Thyroid gland (tissue), 4 donors: ENCODE measurements at regions not wholly inside any gene's neighbourhood (a gene's known extent, or its start where the extent isn't known, plus 50 kb on each side); places are given as distances from the start of the nearest gene placed in this dataset.

Experiments
- DNase-seq, 2 donors: peaks; one replicate each; pipeline ENCODE4 v3.0.0-alpha.2; 2019
- H3K27ac ChIP-seq, 3 donors: fragments of 200-600 bp; sonication (generic); 1 replicate in 2 of 3; 2 replicates in 1 of 3; pipeline ENCODE4 v1.5.1; 2016 to 2019; ENCODE audit warnings: mild to moderate bottlenecking in 1 of 3, moderate library complexity in 1 of 3
- H3K27me3 ChIP-seq: fragments of 200-600 bp; sonication (generic); one replicate; pipeline ENCODE4 v1.5.1; 2019
- H3K36me3 ChIP-seq, 2 donors: fragments of 200-600 bp; sonication (generic); one replicate each; pipeline ENCODE4 v1.5.1; 2016 to 2019
- H3K4me1 ChIP-seq, 2 donors: fragments of 200-600 bp; sonication (generic); one replicate each; pipeline ENCODE4 v1.5.1; 2017 to 2019
- H3K4me3 ChIP-seq, 3 donors: fragments of 200-600 bp; sonication (generic); replicated peaks in 1 of 3; 1 replicate in 2 of 3; 2 replicates in 1 of 3; pipeline ENCODE4 v1.5.1; 2016; ENCODE audit warnings: mild to moderate bottlenecking in 1 of 3
- H3K9me3 ChIP-seq: fragments of 200-600 bp; sonication (generic); one replicate; pipeline ENCODE4 v1.5.1; 2017
- POLR2A ChIP-seq, 2 donors: fragments of 450-650 bp; IDR thresholded peaks; one replicate each; pipeline ENCODE4 v1.6.1; 2017; ENCODE audit warnings: antibody characterized with exemption in 2 of 2, mild to moderate bottlenecking in 2 of 2, moderate library complexity in 1 of 2
- WGBS, 2 donors: methylation state at CpG; one replicate each; pipeline ENCODE4 v1.1.5; 2017; 5-methylcytosine and 5-hydroxymethylcytosine counted together
- intact Hi-C: fragments of 100-400 bp; cut with DNase I; formaldehyde crosslinking; loops from one replicate; pipeline ENCODE4 v1.15.1; 2023
- TF ChIP-seq, protein P1 (sequence below), 6 experiments: fragments of 200-600 bp in 3 of 6; fragments of 450-650 bp in 3 of 6; sonication (generic) in 3 of 6; IDR thresholded peaks; one replicate each; pipeline ENCODE4 v1.5.1; 2016 to 2019; ENCODE audit warnings: antibody characterized with exemption in 6 of 6, mild to moderate bottlenecking in 2 of 6, inconsistent platforms in 1 of 6, moderate library complexity in 1 of 6

DNA sequence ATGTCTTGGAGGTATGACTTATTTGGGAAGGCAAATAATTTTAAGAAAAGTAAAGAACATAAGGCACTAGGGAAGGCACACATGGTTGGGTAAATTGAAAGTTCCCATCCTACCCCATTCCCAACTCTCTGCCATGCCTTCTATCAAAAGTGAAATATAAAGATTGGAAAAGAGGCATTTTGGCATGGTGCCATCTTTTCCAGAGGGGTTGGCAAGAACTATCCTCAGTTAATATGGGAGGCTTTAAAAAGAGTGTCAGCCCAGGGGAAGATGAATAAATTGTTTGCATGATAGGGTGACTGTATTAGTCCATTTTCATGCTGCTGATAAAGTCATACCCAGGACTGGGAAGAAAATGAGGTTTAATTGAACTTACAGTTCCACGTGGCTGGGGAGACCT is 150.8 kb upstream of the BOD1L1 start:
- Histone ChIP-seq H3K9me3 (no peaks in the 10 kb centered on the region), H3K27ac (no peak overlapping the region), H3K4me1 (no peaks in the 10 kb centered on the region), H3K36me3 (no peaks in the 10 kb centered on the region), H3K4me3 (no peak overlapping the region), H3K27me3 (no peaks in the 10 kb centered on the region)
- TF ChIP-seq, protein P1, sequence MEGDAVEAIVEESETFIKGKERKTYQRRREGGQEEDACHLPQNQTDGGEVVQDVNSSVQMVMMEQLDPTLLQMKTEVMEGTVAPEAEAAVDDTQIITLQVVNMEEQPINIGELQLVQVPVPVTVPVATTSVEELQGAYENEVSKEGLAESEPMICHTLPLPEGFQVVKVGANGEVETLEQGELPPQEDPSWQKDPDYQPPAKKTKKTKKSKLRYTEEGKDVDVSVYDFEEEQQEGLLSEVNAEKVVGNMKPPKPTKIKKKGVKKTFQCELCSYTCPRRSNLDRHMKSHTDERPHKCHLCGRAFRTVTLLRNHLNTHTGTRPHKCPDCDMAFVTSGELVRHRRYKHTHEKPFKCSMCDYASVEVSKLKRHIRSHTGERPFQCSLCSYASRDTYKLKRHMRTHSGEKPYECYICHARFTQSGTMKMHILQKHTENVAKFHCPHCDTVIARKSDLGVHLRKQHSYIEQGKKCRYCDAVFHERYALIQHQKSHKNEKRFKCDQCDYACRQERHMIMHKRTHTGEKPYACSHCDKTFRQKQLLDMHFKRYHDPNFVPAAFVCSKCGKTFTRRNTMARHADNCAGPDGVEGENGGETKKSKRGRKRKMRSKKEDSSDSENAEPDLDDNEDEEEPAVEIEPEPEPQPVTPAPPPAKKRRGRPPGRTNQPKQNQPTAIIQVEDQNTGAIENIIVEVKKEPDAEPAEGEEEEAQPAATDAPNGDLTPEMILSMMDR (IDR thresholded peaks at IDR 0.05), result no peak
- no peak for TF ChIP-seq POLR2A (IDR thresholded peaks at IDR 0.05)
- WGBS, 2 donors, result 65 to 77% methylated on average over 1 of the region's 1 CpG
- intact Hi-C loops, result no loop called here
- no peak for DNase-seq

DNA sequence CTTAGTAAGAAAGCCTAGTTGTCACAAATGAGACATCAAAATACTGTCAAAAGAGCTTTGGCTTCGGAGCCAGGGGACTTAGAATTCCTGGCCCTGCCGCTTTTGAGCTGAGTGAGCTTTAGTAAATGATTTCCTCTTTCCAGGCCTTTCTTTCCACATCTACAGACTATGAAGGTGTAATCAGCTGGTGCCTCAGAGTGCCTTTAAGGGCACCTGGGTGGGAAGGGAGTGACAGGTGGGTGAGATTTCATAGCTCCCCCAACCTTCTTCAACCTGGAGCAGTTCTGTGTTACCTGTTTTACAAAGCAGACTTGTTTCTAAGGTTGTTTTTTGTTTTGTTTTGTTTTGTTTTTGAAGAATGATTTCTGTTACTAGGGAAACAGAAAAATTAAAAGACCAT is 154.7 kb upstream of the BOD1L1 start:
- H3K36me3 ChIP-seq, result no peaks in the 10 kb centered on the region
- TF ChIP-seq, protein P1 (IDR thresholded peaks at IDR 0.05), result no peak
- no peak for TF ChIP-seq POLR2A (IDR thresholded peaks at IDR 0.05)
- intact Hi-C loops, result no loop called here
- H3K27me3 ChIP-seq, result no peaks in the 10 kb centered on the region
- no peak for DNase-seq
- no peaks in the 10 kb centered on the region for H3K9me3 ChIP-seq
- H3K4me3 ChIP-seq, result no peak overlapping the region
- WGBS, 2 donors, result 82 to 84% methylated on average over 2 of the region's 2 CpGs
- H3K27ac ChIP-seq, result no peak overlapping the region
- no peaks in the 10 kb centered on the region for H3K4me1 ChIP-seq

DNA sequence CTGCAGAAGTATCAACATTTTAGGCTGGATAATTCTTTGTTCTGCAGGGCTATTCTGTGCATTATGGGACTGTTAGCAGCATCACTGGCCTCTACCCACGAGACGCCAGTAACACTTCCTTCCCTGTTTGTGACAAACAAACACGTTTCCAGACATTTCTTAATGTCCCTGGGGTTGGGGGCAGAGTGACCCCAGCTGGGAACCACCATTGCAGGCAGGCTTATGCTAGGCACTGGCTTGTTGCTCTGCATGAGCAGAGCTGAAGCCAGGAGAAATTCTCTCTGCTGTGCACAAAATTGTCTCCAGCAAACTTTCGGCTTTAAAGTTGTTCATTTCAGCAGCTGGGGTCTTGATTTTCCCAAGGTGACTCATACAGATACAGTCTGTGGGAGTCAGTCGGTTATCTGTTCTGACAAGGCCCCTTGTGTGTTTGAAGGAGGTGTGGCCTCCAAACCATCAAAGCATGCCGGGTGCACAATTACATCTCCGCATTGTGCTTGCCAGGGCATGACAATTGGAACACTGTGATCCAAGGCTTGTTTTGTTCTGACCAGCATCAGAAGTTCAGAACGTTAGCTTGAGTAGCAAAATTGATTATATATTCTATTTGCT is 156.4 kb upstream of the BOD1L1 start:
- intact Hi-C loops, result no loop called here
- H3K9me3 ChIP-seq, result no peaks in the 10 kb centered on the region
- H3K27me3 ChIP-seq, result no peaks in the 10 kb centered on the region
- no peaks in the 10 kb centered on the region for H3K4me1 ChIP-seq
- H3K36me3 ChIP-seq, result no peaks in the 10 kb centered on the region
- H3K4me3 ChIP-seq, result no peak overlapping the region
- TF ChIP-seq, protein P1 (IDR thresholded peaks at IDR 0.05), result no peak
- WGBS, 2 donors, result 48 to 53% methylated on average over 5 to 8 of the region's 8 CpGs
- no peak overlapping the region for H3K27ac ChIP-seq
- no peak for DNase-seq

DNA sequence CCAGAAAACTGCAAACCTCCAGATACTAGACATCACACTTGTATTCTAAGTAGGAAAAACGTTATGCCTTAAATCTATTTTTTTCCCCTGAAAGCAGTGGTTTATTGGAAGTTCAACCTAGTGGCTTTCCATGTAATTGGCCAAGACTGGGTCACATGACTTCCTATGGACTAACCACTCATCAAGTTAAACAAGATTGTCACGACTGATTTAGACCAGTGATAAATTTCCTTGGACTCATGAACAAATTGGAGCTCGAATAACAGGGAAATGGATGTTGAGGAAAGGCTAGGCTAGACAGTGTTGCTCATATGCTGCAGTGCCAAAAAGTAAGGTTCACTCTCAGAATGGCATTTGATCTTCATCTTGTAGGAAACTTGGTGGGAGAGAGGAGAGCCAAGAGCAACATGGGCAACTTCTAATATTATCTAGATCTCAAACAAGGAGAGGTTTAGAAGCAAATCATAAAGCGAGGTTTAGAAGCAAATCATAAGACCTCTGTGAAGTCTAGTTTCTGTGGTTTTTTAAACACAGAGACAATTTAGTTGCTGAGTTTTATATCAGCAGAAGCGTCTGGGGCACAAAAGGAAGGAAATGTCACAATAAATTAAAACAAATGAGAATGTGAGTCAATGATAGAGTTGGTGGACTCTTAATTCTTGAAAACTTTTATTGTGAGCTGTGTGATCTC is 165.6 kb upstream of the BOD1L1 start:
- Histone ChIP-seq H3K9me3 (no peaks in the 10 kb centered on the region), H3K27ac (no peak overlapping the region), H3K4me3 (no peak overlapping the region), H3K36me3 (no peaks in the 10 kb centered on the region), H3K27me3 (no peaks in the 10 kb centered on the region), H3K4me1 (no peaks in the 10 kb centered on the region)
- intact Hi-C loops, result no loop called here
- 40 to 72% methylated on average over 5 of the region's 5 CpGs for WGBS, 2 donors
- no peak for DNase-seq
- TF ChIP-seq, protein P1 (IDR thresholded peaks at IDR 0.05), result no peak
- TF ChIP-seq POLR2A (IDR thresholded peaks at IDR 0.05), result no peak

DNA sequence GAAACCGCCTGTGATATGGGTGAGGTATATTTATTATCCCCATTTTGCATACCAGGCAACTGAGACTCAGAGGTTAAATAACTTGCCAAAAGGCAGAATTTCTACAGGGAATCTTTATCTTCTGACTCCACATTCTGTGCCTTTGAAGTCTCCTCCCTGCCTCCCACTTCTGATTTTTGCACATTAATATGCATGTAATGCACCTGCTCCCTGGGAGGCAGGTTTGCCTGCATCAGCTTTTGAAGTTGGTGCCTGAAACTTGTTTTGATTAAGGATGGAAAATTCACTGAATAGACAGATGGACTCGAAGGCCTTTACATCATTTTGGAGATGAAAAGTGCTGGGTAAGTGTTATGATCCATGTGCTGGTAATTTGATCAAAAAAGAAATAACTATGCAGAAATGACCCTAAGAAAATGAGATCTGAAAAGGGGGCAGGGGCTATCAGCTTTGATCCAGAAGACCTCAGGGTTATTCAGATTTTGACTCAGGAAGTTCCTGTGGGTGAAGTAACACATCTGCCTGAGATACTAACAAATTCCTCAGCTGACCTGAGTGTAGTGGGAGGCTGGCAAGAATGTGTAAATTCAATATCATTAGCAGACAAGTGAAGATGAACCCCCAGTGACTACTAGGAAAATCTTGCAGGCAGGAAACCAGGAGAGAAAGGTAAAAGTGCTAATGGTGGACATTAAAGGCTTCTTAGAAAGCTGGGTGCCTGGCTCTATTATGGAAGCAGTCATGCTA is 167.5 kb upstream of the BOD1L1 start:
- intact Hi-C loops, result no loop called here
- Histone ChIP-seq H3K4me3 (no peak overlapping the region), H3K36me3 (no peaks in the 10 kb centered on the region), H3K27ac (no peak overlapping the region), H3K9me3 (no peaks in the 10 kb centered on the region), H3K27me3 (no peaks in the 10 kb centered on the region), H3K4me1 (no peaks in the 10 kb centered on the region)
- DNase-seq, result no peak
- 77 to 84% methylated on average over 2 of the region's 2 CpGs for WGBS, 2 donors
- TF ChIP-seq, protein P1 (IDR thresholded peaks at IDR 0.05), result no peak
- TF ChIP-seq POLR2A (IDR thresholded peaks at IDR 0.05), result no peak
